ENCODE measurements at regions not wholly inside any gene's neighbourhood (a gene's known extent, or its start where the extent isn't known, plus 50 kb on each side); places are given as distances from the start of the nearest gene placed in this dataset.
"Not testable (repeated sequence)": the region's sequence is repeated elsewhere in the genome, so short reads cannot be mapped to it uniquely, and the experiment has no call there.

DNA sequence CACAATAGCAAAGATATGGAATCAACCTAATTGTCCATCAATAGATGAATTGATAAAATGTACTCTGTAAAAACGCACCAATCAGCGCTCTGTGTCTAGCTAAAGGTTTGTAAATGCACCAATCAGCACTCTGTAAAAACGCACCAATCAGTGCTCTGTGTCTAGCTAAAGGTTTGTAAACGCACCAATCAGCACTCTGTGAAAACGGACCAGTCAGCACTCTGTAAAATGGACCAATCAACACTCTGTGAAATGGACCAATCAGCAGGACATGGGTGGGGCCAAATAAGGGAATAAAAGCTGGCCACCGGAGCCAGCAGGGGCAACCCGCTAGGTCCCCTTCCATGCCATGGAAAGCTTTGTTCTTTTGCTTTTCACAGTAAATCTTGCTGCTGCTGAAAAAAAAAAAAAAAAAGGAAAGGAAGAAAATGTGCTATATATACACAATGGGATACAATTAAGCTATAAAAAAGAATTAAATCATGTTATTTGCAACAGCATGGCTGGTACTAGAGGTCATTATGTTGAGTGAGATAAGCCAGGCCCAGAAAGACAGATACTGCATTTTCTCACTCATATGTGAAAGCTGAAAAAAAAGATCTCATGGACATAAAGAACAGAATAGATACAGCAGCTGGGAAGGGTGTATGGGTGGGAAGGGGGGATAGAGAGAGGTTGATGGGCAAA is 189.1 kb upstream of the JADE1 start:
- not testable (repeated sequence) for H3K9me3 ChIP-seq (ENCODE audit: control insufficient read depth, low read depth, low read length); H3K27ac ChIP-seq (ENCODE audit: low read length); H3K9ac ChIP-seq (ENCODE audit: low read length); H3K36me3 ChIP-seq (ENCODE audit: control insufficient read depth, low read depth, low read length); H3K4me1 ChIP-seq (ENCODE audit: control insufficient read depth, low read depth, low read length); H3K4me3 ChIP-seq (ENCODE audit: low read length); H3K27me3 ChIP-seq (ENCODE audit: control insufficient read depth, insufficient read depth, low read length)

DNA sequence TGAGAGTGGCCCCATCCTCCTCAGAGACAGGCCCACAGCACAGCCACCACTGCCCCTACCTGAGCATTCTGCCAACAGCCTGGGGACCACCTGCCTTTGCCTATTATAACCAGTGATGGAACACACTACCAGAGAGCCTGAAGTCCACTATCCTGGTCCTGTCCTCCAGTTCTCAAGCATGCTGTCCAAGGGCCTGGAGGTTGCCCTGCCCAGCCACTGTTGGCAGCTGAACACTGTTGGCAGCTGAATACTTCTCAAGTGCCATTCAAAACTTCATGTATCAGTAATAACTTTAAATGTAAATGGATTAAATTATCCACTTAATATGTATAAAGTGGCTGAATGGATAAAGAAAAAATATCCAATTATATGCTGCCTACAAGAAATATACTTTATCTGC is 194.3 kb upstream of the JADE1 start:
- no peaks in the 10 kb centered on the region for H3K9me3 ChIP-seq (ENCODE audit: control insufficient read depth, low read depth, low read length)
- H3K4me3 ChIP-seq (ENCODE audit: low read length) = no peak overlapping the region
- H3K27ac ChIP-seq (ENCODE audit: low read length) = no peak overlapping the region
- no peaks in the 10 kb centered on the region for H3K27me3 ChIP-seq (ENCODE audit: control insufficient read depth, insufficient read depth, low read length)
- no peaks in the 10 kb centered on the region for H3K4me1 ChIP-seq (ENCODE audit: control insufficient read depth, low read depth, low read length)
- H3K36me3 ChIP-seq (ENCODE audit: control insufficient read depth, low read depth, low read length) = no peaks in the 10 kb centered on the region
- H3K9ac ChIP-seq (ENCODE audit: low read length) = no peak overlapping the region

DNA sequence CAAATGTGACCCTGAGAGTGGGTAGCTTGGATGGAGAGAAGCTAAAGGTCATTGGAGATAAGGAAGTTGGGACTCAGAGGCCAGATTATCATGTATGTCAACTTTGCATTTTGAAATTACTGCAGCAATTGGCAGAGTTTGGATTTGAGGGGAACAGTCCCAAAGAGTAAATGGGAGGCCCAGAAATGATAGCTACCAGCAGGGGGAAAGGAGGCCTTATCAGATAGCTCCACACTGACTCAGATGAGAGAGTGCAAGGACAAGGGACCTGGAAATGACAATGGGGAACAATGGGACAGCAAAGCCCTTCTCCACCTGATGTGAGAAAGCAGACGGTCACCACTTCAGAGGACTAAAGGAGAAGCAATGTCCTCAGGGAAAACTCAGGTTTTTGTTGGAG is 201.5 kb upstream of the JADE1 start:
- no peak overlapping the region for H3K9ac ChIP-seq (ENCODE audit: low read length)
- no peak overlapping the region for H3K27ac ChIP-seq (ENCODE audit: low read length)
- H3K4me1 ChIP-seq (ENCODE audit: control insufficient read depth, low read depth, low read length) = no peaks in the 10 kb centered on the region
- no peaks in the 10 kb centered on the region for H3K27me3 ChIP-seq (ENCODE audit: control insufficient read depth, insufficient read depth, low read length)
- H3K9me3 ChIP-seq (ENCODE audit: control insufficient read depth, low read depth, low read length) = no peaks in the 10 kb centered on the region
- no peaks in the 10 kb centered on the region for H3K36me3 ChIP-seq (ENCODE audit: control insufficient read depth, low read depth, low read length)
- H3K4me3 ChIP-seq (ENCODE audit: low read length) = no peak overlapping the region

DNA sequence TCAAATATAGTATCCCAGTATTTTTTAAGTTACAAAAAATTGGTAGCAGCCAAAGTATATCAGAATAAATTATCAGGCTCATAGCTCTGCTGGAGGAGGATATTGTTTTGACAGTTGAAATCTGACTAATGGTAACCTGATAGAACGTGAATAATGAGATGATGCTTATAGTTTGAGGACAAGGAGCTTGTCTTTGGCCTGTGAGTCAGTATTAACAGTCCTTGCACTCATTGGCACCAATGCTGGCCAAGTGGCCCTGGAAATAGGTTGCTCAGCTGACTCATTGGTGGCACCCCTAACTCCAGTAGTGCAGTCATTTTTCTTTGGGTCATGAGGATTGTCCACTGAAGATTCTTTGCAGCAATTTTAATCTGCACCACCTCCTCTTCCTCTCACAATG is 203.3 kb upstream of the JADE1 start:
- H3K27ac ChIP-seq (ENCODE audit: low read length) = no peak overlapping the region
- peaks cover 10% of the 10 kb centered on the region for H3K4me1 ChIP-seq (ENCODE audit: control insufficient read depth, low read depth, low read length)
- H3K27me3 ChIP-seq (ENCODE audit: control insufficient read depth, insufficient read depth, low read length) = no peaks in the 10 kb centered on the region
- H3K36me3 ChIP-seq (ENCODE audit: control insufficient read depth, low read depth, low read length) = no peaks in the 10 kb centered on the region
- no peaks in the 10 kb centered on the region for H3K9me3 ChIP-seq (ENCODE audit: control insufficient read depth, low read depth, low read length)
- H3K9ac ChIP-seq (ENCODE audit: low read length) = no peak overlapping the region
- no peak overlapping the region for H3K4me3 ChIP-seq (ENCODE audit: low read length)

DNA sequence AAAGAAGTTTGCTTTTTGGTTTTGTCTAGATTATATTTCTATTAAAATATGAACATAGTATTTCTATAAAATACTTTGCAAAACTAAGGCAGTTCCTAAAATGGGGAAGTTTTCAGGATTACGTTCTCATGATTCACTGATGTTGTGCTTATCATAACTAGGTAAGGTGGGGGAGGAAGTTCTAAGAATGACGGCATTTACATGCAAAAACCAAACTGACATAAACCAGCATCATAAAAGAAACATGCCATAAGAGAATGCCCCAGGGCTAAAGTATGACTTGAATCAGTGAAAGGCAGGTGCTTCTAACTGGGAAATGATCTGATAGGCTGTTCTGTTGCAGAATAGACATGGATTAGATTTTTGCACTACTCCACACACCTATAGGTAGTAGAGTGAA is 204.7 kb upstream of the JADE1 start:
- Histone ChIP-seq H3K4me3 (ENCODE audit: low read length) (no peak overlapping the region), H3K27me3 (ENCODE audit: control insufficient read depth, insufficient read depth, low read length) (no peaks in the 10 kb centered on the region), H3K4me1 (ENCODE audit: control insufficient read depth, low read depth, low read length) (peaks cover 11% of the 10 kb centered on the region), H3K27ac (ENCODE audit: low read length) (no peak overlapping the region), H3K9ac (ENCODE audit: low read length) (no peak overlapping the region), H3K36me3 (ENCODE audit: control insufficient read depth, low read depth, low read length) (no peaks in the 10 kb centered on the region), H3K9me3 (ENCODE audit: control insufficient read depth, low read depth, low read length) (no peaks in the 10 kb centered on the region)

DNA sequence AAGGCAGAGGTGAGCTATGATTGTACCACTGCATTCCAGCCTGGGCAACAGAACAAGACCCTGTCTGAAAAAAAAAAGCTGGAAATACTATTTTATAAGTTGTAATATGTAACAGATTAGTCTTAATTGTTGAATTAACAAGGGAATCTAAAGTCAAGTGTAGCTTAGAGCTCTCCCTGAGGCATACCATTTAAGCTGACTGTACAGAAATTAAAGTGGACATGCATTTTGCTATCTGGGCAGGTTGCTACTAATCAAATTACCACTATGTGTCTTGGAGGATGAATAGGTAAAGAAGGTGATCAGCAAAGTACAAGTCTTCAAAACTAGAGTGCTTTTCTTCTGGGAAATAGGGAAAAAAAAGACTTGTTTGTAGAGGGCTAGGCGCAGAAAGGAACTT is 205.3 kb upstream of the JADE1 start:
- Histone ChIP-seq H3K4me1 (ENCODE audit: control insufficient read depth, low read depth, low read length) (peaks cover 11% of the 10 kb centered on the region), H3K4me3 (ENCODE audit: low read length) (no peak overlapping the region), H3K27me3 (ENCODE audit: control insufficient read depth, insufficient read depth, low read length) (no peaks in the 10 kb centered on the region), H3K9me3 (ENCODE audit: control insufficient read depth, low read depth, low read length) (no peaks in the 10 kb centered on the region), H3K9ac (ENCODE audit: low read length) (no peak overlapping the region), H3K27ac (ENCODE audit: low read length) (no peak overlapping the region), H3K36me3 (ENCODE audit: control insufficient read depth, low read depth, low read length) (no peaks in the 10 kb centered on the region)

DNA sequence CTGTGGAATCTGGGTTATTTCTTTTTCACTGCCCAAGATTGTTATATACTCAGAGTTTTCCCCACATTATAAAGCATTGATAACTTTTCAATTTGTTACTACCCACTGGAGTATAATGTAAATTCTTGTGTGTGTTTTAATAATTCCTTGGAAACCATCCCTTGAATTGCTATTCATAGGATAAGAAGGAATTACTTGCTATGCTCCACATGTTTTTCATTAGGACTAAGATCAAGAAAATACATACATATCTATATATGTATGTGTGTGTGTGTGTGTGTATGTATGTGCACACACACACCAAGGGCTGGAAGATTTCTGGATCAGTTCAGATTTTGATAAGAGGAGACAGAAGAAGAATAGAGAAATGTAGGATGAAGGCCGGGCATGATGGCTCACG is 206.4 kb upstream of the JADE1 start:
- H3K36me3 ChIP-seq (ENCODE audit: control insufficient read depth, low read depth, low read length) = no peaks in the 10 kb centered on the region
- H3K27ac ChIP-seq (ENCODE audit: low read length) = no peak overlapping the region
- H3K4me1 ChIP-seq (ENCODE audit: control insufficient read depth, low read depth, low read length) = peaks cover 11% of the 10 kb centered on the region
- no peak overlapping the region for H3K4me3 ChIP-seq (ENCODE audit: low read length)
- H3K9ac ChIP-seq (ENCODE audit: low read length) = no peak overlapping the region
- H3K9me3 ChIP-seq (ENCODE audit: control insufficient read depth, low read depth, low read length) = no peaks in the 10 kb centered on the region
- no peaks in the 10 kb centered on the region for H3K27me3 ChIP-seq (ENCODE audit: control insufficient read depth, insufficient read depth, low read length)

DNA sequence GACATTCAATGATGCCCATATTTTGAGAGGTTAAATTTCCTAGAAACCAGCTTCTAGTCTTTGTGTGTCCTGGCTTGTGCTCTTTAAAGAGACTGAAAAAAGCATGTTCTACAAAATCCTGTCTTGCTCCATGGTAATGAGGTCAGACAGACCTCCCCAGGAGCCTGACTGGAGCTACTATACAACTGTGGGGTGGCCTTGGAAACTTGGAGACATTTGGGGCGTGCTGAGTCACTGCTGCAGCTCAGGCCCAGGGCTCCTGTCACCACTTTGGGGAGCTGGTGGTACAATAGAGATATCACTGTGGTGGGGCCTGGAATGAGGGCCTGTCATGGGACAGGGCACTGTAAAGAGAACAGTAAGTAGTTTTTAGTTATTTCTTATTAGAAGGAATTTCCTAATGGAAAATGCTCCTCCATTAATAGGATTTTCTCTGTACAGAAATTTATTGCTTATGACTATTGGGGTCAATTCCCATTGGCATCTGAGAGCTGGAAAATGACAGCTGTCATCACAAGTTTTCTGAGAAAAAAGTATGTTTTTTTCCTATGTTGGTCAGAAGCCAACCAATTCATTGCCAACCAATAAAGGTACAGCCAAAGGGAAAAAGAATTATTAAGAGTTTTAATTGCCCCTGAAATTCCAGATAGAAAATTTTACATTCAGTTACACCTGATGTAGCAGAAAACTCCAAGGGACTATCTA is 207.4 kb upstream of the JADE1 start:
- H3K4me1 ChIP-seq (ENCODE audit: control insufficient read depth, low read depth, low read length) = peaks cover 11% of the 10 kb centered on the region
- H3K27ac ChIP-seq (ENCODE audit: low read length) = no peak overlapping the region
- H3K4me3 ChIP-seq (ENCODE audit: low read length) = no peak overlapping the region
- H3K27me3 ChIP-seq (ENCODE audit: control insufficient read depth, insufficient read depth, low read length) = no peaks in the 10 kb centered on the region
- H3K36me3 ChIP-seq (ENCODE audit: control insufficient read depth, low read depth, low read length) = no peaks in the 10 kb centered on the region
- H3K9me3 ChIP-seq (ENCODE audit: control insufficient read depth, low read depth, low read length) = no peaks in the 10 kb centered on the region
- H3K9ac ChIP-seq (ENCODE audit: low read length) = no peak overlapping the region

DNA sequence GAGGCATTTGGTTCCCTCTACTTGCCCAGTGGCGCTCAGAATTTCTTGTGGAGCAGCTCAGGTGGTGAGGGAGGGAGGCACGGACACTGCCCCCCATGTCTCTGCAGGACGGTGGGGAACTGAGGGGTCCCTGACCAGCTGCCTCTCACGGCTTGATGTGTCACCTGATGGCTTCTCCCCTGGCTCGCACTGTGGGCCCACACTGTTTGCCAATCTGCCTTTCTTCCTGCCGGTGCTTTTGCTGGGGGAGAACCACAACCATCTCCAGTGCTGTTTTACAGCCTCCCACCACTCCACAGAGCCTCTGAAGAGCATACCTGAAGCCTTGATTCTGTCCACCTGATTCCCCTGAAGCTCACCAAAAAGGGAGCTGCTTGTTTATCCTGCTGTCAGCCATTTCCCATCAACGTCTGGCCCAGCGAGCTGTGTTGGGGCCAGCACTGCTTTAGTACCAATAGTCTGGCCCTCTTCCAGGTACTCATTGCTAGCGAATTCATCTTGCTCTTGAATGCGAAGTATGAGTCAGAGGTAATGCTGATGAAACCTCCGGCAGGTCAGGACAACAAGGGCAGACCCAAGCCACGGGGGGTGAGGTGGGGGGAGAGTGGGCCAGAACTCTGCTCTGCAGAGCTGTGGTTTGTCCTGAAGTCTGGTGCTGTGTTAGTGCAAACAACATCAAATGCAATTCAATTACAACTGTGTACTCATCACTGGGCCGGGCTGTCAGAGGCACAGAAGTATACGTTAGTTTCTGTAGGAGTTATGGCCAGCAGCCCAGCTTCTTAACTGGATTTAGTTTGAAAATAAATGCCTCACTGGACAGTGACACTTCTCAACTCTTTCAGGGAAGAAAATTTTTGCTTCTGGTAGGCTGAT is 208.3 kb upstream of the JADE1 start:
- H3K27me3 ChIP-seq (ENCODE audit: control insufficient read depth, insufficient read depth, low read length) = no peaks in the 10 kb centered on the region
- no peak overlapping the region for H3K4me3 ChIP-seq (ENCODE audit: low read length)
- H3K4me1 ChIP-seq (ENCODE audit: control insufficient read depth, low read depth, low read length) = peaks cover 11% of the 10 kb centered on the region
- no peaks in the 10 kb centered on the region for H3K36me3 ChIP-seq (ENCODE audit: control insufficient read depth, low read depth, low read length)
- no peaks in the 10 kb centered on the region for H3K9me3 ChIP-seq (ENCODE audit: control insufficient read depth, low read depth, low read length)
- no peak overlapping the region for H3K9ac ChIP-seq (ENCODE audit: low read length)
- H3K27ac ChIP-seq (ENCODE audit: low read length) = no peak overlapping the region

DNA sequence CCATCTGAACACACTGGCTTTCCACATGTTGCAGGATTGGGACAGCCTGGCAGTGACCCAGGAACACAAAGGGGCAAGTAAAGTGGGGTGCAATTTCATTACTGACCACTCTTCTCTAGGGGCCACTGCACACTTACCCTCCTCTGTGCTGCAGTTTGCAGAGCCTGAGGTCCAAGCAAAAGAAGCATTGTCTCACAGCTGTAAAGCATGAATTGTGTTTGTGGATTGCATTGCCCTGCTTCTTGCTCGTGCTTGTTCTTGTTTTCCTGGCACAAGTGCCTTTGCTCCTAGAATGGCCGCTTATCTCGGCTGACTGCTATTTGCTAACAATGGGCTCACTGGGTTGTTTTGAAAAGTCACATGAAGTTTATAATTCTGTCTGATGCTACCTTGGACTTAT is 209.1 kb upstream of the JADE1 start:
- peaks cover 11% of the 10 kb centered on the region for H3K4me1 ChIP-seq (ENCODE audit: control insufficient read depth, low read depth, low read length)
- H3K9me3 ChIP-seq (ENCODE audit: control insufficient read depth, low read depth, low read length) = no peaks in the 10 kb centered on the region
- no peak overlapping the region for H3K9ac ChIP-seq (ENCODE audit: low read length)
- H3K27ac ChIP-seq (ENCODE audit: low read length) = no peak overlapping the region
- H3K36me3 ChIP-seq (ENCODE audit: control insufficient read depth, low read depth, low read length) = no peaks in the 10 kb centered on the region
- H3K27me3 ChIP-seq (ENCODE audit: control insufficient read depth, insufficient read depth, low read length) = no peaks in the 10 kb centered on the region
- H3K4me3 ChIP-seq (ENCODE audit: low read length) = no peak overlapping the region

DNA sequence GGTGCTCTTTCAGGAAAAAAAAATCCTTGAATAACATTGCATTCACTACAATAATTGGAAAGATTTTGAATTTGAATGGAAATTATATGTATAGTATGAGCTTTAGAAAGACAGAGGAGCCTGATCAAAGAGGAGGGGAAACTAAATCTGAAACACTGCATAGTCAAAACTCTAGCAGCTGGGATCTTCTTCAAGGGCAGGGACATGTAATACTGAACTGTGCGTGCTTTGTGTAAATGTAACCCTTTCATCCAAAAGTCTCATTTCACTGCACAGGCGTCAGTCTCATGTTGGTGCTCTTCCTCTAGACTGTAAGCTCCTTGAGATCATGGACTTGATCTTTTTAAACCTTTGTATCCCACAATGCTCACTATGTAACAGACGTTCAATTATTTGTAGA is 212.0 kb upstream of the JADE1 start:
- no peak overlapping the region for H3K27ac ChIP-seq (ENCODE audit: low read length)
- H3K9ac ChIP-seq (ENCODE audit: low read length) = no peak overlapping the region

More for the DNA sequence above, 212.0 kb upstream of the JADE1 start:
- H3K4me3 ChIP-seq (ENCODE audit: low read length) = no peak overlapping the region
- no peaks in the 10 kb centered on the region for H3K36me3 ChIP-seq (ENCODE audit: control insufficient read depth, low read depth, low read length)
- H3K27me3 ChIP-seq (ENCODE audit: control insufficient read depth, insufficient read depth, low read length) = no peaks in the 10 kb centered on the region
- H3K9me3 ChIP-seq (ENCODE audit: control insufficient read depth, low read depth, low read length) = no peaks in the 10 kb centered on the region
- peaks cover 11% of the 10 kb centered on the region for H3K4me1 ChIP-seq (ENCODE audit: control insufficient read depth, low read depth, low read length)
